ENCODE measurements at regions not wholly inside any gene's neighbourhood (a gene's known extent, or its start where the extent isn't known, plus 50 kb on each side); places are given as distances from the start of the nearest gene placed in this dataset.

GRCh38 chr6:40721271-40721952 lies 134.2 kb upstream of the LRFN2 start:
- no peaks in the 10 kb centered on the region for H4K20me1 ChIP-seq (ENCODE audit: insufficient read depth, low read length)
- no peak for TF ChIP-seq CTCF (IDR thresholded peaks at IDR 0.05; ENCODE audit: insufficient read depth, low read depth, low read length)
- no peak for TF ChIP-seq EZH2 (IDR thresholded peaks at IDR 0.05; ENCODE audit: insufficient read depth, low read length)
- no peaks in the 10 kb centered on the region for H3K9me3 Mint-ChIP-seq (ENCODE audit: unreplicated experiment)
- peaks cover 10% of the 10 kb centered on the region for H3K4me1 ChIP-seq (ENCODE audit: insufficient read depth, low read length)
- no peak overlapping the region for H3K9ac ChIP-seq (ENCODE audit: low read length)
- no peaks in the 10 kb centered on the region for H3K36me3 ChIP-seq (ENCODE audit: insufficient read depth, low read length)
- H3K27me3 Mint-ChIP-seq (ENCODE audit: low read depth, unreplicated experiment) = no peaks in the 10 kb centered on the region
- no peaks in the 10 kb centered on the region for H3K79me2 ChIP-seq (ENCODE audit: insufficient read depth, low read length)
- peak overlapping the region; percentile 45 for H3K4me3 Mint-ChIP-seq (ENCODE audit: unreplicated experiment)
- H3K4me1 Mint-ChIP-seq (ENCODE audit: low read depth, unreplicated experiment) = peaks cover 50% of the 10 kb centered on the region
- no peaks in the 10 kb centered on the region for H3K36me3 Mint-ChIP-seq (ENCODE audit: low read depth, unreplicated experiment)
- no peak overlapping the region for H2AFZ ChIP-seq (ENCODE audit: low read depth, low read length)
- H3K27me3 ChIP-seq (ENCODE audit: insufficient read depth, low read length) = no peaks in the 10 kb centered on the region
- no peaks in the 10 kb centered on the region for H3K9me3 ChIP-seq (ENCODE audit: insufficient read depth, low read depth, low read length)
- H3K27ac Mint-ChIP-seq (ENCODE audit: unreplicated experiment) = peak overlapping the region; percentile 90
- H3K4me2 ChIP-seq (ENCODE audit: low read length) = no peak overlapping the region
- no peak overlapping the region for H3K4me3 ChIP-seq (ENCODE audit: insufficient read depth, low read depth, low read length)
- H3K27ac ChIP-seq (ENCODE audit: low read depth, low read length) = no peak overlapping the region
- no peak for DNase-seq (ENCODE audit: low read depth)
- FAIRE-seq = no peak

- peaks cover 48% of the 10 kb centered on the region for H3K4me1 Mint-ChIP-seq (ENCODE audit: low read depth, unreplicated experiment)
- no peaks in the 10 kb centered on the region for H3K36me3 Mint-ChIP-seq (ENCODE audit: low read depth, unreplicated experiment)
- TF ChIP-seq EZH2 (IDR thresholded peaks at IDR 0.05; ENCODE audit: insufficient read depth, low read length) (no peak), CTCF (IDR thresholded peaks at IDR 0.05; ENCODE audit: insufficient read depth, low read depth, low read length) (no peak)
- Histone ChIP-seq H3K9me3 (ENCODE audit: insufficient read depth, low read depth, low read length) (no peaks in the 10 kb centered on the region), H3K4me2 (ENCODE audit: low read length) (peak overlapping the region; percentile 85), H3K9ac (ENCODE audit: low read length) (no peak overlapping the region), H3K4me1 (ENCODE audit: insufficient read depth, low read length) (peaks cover 10% of the 10 kb centered on the region), H3K4me3 (ENCODE audit: insufficient read depth, low read depth, low read length) (no peak overlapping the region), H2AFZ (ENCODE audit: low read depth, low read length) (peak overlapping the region; percentile 76), H3K27me3 (ENCODE audit: insufficient read depth, low read length) (peaks cover 2% of the 10 kb centered on the region), H3K79me2 (ENCODE audit: insufficient read depth, low read length) (no peaks in the 10 kb centered on the region), H3K27ac (ENCODE audit: low read depth, low read length) (no peak overlapping the region), H4K20me1 (ENCODE audit: insufficient read depth, low read length) (no peaks in the 10 kb centered on the region), H3K36me3 (ENCODE audit: insufficient read depth, low read length) (no peaks in the 10 kb centered on the region)
- no peak for FAIRE-seq
- H3K27ac Mint-ChIP-seq (ENCODE audit: unreplicated experiment) = peak overlapping the region; percentile 81
- no peak for DNase-seq (ENCODE audit: low read depth)
- no peak overlapping the region for H3K4me3 Mint-ChIP-seq (ENCODE audit: unreplicated experiment)
- peaks cover under 1% of the 10 kb centered on the region for H3K27me3 Mint-ChIP-seq (ENCODE audit: low read depth, unreplicated experiment)
- H3K9me3 Mint-ChIP-seq (ENCODE audit: unreplicated experiment) = no peaks in the 10 kb centered on the region
Measured at GRCh38 chr6:40720375-40720748, 133.2 kb upstream of the LRFN2 start.

GRCh38 chr6:40719671-40720374 lies 132.7 kb upstream of the LRFN2 start:
- peak overlapping the region; percentile 76 for H2AFZ ChIP-seq (ENCODE audit: low read depth, low read length)
- peaks cover 10% of the 10 kb centered on the region for H3K4me1 ChIP-seq (ENCODE audit: insufficient read depth, low read length)
- H3K4me2 ChIP-seq (ENCODE audit: low read length) = peak overlapping the region; percentile 85
- no peak overlapping the region for H3K27ac ChIP-seq (ENCODE audit: low read depth, low read length)
- Mint-ChIP-seq H3K4me1 (ENCODE audit: low read depth, unreplicated experiment) (peaks cover 48% of the 10 kb centered on the region), H3K36me3 (ENCODE audit: low read depth, unreplicated experiment) (no peaks in the 10 kb centered on the region), H3K9me3 (ENCODE audit: unreplicated experiment) (no peaks in the 10 kb centered on the region), H3K4me3 (ENCODE audit: unreplicated experiment) (peak overlapping the region; percentile 9), H3K27ac (ENCODE audit: unreplicated experiment) (peak overlapping the region; percentile 81), H3K27me3 (ENCODE audit: low read depth, unreplicated experiment) (peaks cover 5% of the 10 kb centered on the region)
- FAIRE-seq = no peak
- no peak overlapping the region for H3K4me3 ChIP-seq (ENCODE audit: insufficient read depth, low read depth, low read length)
- peaks cover 2% of the 10 kb centered on the region for H3K27me3 ChIP-seq (ENCODE audit: insufficient read depth, low read length)
- H4K20me1 ChIP-seq (ENCODE audit: insufficient read depth, low read length) = no peaks in the 10 kb centered on the region
- no peaks in the 10 kb centered on the region for H3K9me3 ChIP-seq (ENCODE audit: insufficient read depth, low read depth, low read length)
- H3K36me3 ChIP-seq (ENCODE audit: insufficient read depth, low read length) = no peaks in the 10 kb centered on the region
- TF ChIP-seq EZH2 (IDR thresholded peaks at IDR 0.05; ENCODE audit: insufficient read depth, low read length) (no peak), CTCF (IDR thresholded peaks at IDR 0.05; ENCODE audit: insufficient read depth, low read depth, low read length) (no peak)
- peak; percentile 44 for DNase-seq (ENCODE audit: low read depth)
- H3K79me2 ChIP-seq (ENCODE audit: insufficient read depth, low read length) = no peaks in the 10 kb centered on the region
- peak overlapping the region; percentile 48 for H3K9ac ChIP-seq (ENCODE audit: low read length)

Measured in astrocyte (in vitro differentiated cells and primary cell).